Omental fat pad (tissue), 3 donors: ENCODE measurements at regions not wholly inside any gene's neighbourhood (a gene's known extent, or its start where the extent isn't known, plus 50 kb on each side); places are given as distances from the start of the nearest gene placed in this dataset.
"Not testable (repeated sequence)": the region's sequence is repeated elsewhere in the genome, so short reads cannot be mapped to it uniquely, and the experiment has no call there.

ENCODE experiments used
- ATAC-seq: fragments of 150-250 bp; one replicate; pipeline ENCODE4 v1.9.1; 2016; ENCODE audit warnings: mild to moderate bottlenecking, moderate library complexity; ENCODE audit not compliant: low FRiP score
- DNase-seq: peaks from one replicate; pipeline ENCODE4 v3.0.0-alpha.2; 2019; ENCODE audit warnings: low spot score
- TF ChIP-seq, protein P1 (sequence below), 3 donors: fragments of 450-650 bp; IDR thresholded peaks; one replicate each; pipeline ENCODE4 v1.5.1; 2016 to 2017; ENCODE audit warnings: antibody characterized with exemption in 3 of 3, mild to moderate bottlenecking in 3 of 3, moderate library complexity in 2 of 3

- ATAC-seq (no peak), DNase-seq (no peak)
- TF ChIP-seq, protein P1, sequence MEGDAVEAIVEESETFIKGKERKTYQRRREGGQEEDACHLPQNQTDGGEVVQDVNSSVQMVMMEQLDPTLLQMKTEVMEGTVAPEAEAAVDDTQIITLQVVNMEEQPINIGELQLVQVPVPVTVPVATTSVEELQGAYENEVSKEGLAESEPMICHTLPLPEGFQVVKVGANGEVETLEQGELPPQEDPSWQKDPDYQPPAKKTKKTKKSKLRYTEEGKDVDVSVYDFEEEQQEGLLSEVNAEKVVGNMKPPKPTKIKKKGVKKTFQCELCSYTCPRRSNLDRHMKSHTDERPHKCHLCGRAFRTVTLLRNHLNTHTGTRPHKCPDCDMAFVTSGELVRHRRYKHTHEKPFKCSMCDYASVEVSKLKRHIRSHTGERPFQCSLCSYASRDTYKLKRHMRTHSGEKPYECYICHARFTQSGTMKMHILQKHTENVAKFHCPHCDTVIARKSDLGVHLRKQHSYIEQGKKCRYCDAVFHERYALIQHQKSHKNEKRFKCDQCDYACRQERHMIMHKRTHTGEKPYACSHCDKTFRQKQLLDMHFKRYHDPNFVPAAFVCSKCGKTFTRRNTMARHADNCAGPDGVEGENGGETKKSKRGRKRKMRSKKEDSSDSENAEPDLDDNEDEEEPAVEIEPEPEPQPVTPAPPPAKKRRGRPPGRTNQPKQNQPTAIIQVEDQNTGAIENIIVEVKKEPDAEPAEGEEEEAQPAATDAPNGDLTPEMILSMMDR (IDR thresholded peaks at IDR 0.05): no peak
Observed at GRCh38 chr21:23853796-23854379, 1753.4 kb downstream of the MRPL39 start.

- no peak for ATAC-seq
- TF ChIP-seq, protein P1 (IDR thresholded peaks at IDR 0.05): no peak
- no peak for DNase-seq
Observed at GRCh38 chr21:23837564-23837963, 1769.7 kb downstream of the MRPL39 start.

- ATAC-seq (no peak), DNase-seq (no peak)
- TF ChIP-seq, protein P1 (IDR thresholded peaks at IDR 0.05): no peak
Observed at GRCh38 chr21:23822760-23823159, 1784.5 kb downstream of the MRPL39 start.

- no peak for ATAC-seq
- no peak for DNase-seq
- TF ChIP-seq, protein P1 (IDR thresholded peaks at IDR 0.05): no peak
Observed at GRCh38 chr21:23817337-23817736, 1789.9 kb downstream of the MRPL39 start.

DNA sequence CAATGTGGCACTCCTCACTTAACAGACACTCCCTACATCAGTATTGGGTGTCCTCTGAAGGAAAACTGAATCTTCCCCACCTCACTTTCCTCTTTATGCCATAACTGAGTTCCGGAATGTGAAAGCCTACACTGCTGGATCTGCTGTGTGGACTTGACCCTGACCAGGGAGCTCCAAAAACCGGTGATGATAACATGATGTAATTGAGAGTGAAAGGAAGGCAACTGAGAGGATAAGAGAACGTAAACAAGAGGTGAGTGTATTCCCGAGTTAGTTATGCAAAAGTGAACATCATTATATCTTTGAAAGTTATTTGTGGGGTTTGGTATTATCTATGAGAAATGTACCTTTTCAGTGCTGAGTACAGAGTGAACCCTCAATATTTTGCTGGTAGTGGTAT, 1794.8 kb downstream of the MRPL39 start:
- TF ChIP-seq, protein P1 (IDR thresholded peaks at IDR 0.05): no peak
- DNase-seq (no peak), ATAC-seq (no peak)

DNA sequence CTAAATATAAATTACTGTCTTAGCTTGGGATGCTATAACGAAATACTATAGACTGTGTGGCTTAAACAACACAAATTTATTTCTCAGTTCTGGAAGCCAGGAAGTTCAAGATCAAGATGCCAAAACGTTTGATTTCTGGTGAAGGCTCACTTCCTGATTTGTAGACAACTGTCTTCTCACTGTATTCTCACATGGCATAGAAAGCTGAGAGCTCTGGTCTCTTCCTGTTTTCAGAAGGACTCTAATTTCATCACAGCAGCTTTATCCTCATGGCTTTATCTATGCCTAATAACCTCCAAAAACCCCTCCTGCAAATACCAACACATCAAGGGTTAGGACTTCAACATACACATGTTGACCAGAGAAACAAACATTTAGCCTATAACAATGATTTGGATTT, 1795.5 kb downstream of the MRPL39 start:
- ATAC-seq (no peak), DNase-seq (no peak)
- TF ChIP-seq, protein P1 (IDR thresholded peaks at IDR 0.05): no peak

DNA sequence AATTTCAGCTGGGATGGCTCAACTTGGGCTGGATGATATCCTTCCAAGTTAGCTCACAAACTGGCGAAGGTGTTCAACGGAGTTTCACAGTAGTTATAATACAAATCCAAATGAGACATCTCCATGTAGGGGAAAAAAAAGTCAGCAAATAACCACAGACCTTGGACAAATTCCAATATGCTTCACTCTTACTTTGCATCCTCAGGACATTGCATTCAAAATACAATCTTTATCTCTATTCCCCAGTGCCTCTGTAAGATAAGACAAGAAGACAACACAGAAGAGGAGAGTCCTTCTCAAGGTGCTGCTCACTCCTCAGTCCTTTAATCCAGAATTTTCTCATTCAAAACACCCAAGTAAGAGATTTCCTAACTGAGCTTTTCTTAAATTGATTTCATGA, 1797.7 kb downstream of the MRPL39 start:
- DNase-seq (no peak), ATAC-seq (no peak)
- TF ChIP-seq, protein P1 (IDR thresholded peaks at IDR 0.05): no peak

DNA sequence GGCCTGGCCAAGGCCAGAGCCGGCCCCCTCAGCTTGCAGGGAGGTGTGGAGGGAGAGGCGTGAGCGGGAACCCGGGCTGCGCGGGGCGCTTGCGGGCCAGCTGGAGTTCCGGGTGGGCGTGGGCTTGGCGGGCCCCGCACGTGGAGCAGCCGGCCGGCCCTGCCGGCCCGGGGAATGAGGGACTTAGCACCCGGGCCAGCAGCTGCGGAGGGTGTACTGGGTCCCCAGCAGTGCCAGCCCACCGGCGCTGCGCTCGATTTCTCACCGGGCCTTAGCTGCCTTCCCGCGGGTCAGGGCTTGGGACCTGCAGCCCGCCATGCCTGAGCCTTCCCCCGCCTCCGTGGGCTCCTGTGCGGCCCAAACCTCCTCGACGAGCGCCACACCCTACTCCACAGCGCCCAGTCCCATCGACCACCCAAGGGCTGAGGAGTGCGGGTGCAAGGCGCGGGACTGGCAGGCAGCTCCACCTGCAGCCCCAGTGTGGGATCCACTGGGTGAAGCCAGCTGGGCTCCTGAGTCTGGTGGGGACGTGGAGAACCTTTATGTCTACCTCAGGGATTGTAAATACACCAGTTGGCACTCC, 1800.2 kb downstream of the MRPL39 start:
- not testable (repeated sequence) for DNase-seq, ATAC-seq
